ENCODE measurements at regions not wholly inside any gene's neighbourhood (a gene's known extent, or its start where the extent isn't known, plus 50 kb on each side); places are given as distances from the start of the nearest gene placed in this dataset.

DNA sequence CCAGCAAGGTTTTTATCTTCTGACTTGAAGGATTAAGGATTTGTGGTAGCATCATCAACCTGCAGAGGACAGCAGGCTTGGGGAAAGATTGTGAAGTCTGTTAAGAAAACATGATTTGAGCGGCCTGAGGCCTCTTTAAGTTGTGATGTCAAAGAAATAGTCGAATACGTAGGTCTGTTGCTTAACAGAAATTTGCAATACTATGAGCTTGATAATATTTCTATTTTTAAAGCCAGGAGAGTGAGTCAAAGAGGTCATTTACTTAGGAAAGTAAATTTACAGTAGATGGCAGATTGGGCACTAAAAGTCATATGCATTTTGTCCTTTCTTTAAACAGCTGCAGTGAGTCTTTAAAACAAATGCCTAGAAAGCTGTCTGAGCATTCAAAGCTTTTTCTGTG, 336.3 kb downstream of the DIPK2A start:
- DNase-seq, result no peak

DNA sequence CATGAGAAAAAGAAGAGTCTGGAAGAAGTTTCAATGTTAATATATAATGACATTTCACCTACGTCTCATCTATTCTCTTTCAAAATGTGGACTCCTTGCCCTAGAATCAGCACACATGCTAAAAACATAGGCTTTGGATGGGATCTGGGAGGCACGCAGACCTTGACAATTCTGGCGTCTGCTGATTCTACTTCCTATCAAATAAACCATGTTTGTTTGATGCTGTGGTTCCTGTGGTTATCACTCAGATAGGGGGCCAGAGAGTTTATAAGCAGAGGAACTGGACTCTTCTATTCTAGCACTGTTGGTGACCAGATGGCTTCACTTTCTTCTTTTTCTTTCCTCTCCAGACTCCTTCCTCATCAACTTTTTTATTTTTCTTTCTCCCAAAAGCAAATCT, 336.8 kb downstream of the DIPK2A start:
- DNase-seq, result no peak

DNA sequence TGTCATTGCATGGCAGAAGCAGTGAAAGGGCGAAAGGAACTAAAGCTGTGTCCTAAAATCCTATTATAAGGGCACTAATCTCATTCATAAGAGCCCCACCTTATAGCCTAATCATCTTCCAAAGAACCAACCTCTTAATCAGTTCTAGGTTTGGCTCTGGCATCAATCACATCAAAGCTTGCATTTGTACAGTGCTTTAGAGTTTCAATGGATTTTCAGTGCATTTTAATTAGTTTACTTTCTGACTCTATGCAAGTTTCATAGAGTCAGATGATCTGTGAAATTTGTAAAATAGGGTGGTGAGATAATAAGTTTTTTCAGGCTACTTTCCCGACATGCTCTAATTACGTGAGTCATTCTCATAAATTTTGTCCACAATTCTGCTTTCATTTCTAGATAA, 341.1 kb downstream of the DIPK2A start:
- DNase-seq, result no peak

DNA sequence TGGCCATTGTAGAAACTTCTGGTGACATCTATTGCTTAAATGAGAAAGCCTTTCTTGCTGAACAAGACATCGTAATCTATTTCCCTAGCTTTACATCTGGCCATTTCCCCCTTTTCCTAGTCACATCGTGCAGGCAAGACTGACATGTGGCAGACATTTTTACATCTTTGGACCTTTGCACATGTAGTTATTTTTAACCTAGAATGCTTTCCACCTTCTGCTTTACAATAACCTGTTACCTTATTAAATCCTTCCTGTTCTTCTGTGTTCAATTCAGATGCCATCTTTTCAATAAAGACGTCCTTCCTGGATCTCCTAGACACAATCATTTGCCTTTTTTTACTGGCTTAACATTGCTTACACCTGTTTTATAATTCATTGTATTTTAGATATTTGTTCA, 343.3 kb downstream of the DIPK2A start:
- no peak for DNase-seq

DNA sequence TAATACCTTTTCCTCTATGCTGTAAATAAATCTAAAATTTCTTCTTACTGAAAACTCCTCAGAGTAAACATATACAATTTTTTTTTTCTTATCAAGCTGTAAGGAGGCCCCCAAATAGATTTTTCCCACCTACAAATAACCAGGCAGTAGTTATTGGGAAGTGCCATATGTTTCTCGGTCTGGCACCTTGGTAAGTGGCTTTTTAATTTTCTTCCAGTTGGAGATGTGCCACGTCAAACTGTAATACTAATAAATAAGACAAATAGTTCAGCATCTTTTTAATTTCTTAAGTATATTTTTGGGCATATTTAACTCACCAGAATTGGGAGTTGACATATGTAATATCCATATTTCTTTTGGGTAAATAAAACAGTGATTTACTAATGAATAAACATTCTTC, 346.3 kb downstream of the DIPK2A start:
- DNase-seq, result no peak

DNA sequence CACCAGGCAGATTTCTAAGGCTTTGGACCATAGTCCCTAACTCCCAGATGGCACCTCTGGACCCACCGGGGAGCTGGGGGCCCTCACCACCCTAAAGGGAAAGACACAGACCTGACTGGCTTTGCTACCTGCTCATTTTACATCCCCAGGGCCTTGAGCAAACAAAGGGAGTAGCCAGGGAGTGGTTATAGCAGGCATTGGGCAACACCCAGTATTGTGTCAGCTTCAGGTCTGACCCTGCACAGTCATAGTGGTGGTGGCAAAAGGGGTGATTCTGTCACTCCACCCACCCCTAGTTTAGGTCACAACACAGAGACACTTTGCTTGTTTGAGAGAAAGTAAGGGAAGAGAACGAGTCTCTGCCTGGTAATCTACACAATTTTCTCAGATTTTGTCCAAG, 352.5 kb downstream of the DIPK2A start:
- DNase-seq, result no peak

DNA sequence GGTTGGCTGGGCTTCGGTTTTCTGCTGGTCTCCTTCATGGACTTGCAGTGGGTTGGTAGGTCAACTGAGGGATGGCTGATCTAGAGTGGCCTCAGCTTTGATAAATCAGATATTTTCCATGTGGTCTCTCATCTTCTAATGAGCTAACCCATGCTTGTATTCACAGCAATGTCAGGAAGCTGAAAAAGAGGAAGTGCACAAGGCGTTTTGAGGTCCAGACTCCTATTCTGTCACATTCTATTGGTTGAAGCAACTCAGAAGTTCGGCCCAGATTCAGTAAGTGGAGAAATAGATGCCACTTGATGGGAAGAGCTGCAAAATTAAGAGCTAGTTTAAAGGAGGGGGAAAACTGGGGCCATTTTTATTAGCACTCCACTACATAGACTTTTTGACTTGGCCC, 361.2 kb downstream of the DIPK2A start:
- DNase-seq, result no peak

DNA sequence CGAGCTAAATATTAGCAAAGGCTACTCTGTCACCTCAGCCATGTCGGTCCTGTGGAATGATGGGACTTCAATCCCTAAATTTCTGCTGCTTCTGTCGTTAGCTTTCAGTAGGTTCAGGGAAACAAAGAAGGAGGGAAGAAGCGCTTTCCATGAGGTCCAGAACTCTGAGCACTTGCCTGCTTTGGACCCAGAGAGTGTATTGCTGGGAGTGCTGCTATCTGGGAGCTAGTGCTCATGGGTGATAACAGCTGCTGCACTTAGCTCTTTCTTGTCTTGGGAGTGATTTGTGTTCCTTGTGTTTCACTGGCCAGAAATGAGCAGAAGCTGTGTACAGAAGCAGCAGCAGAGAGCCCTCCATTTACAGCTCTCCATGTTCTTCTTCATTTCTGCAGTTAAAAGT, 369.8 kb downstream of the DIPK2A start:
- DNase-seq, result no peak

DNA sequence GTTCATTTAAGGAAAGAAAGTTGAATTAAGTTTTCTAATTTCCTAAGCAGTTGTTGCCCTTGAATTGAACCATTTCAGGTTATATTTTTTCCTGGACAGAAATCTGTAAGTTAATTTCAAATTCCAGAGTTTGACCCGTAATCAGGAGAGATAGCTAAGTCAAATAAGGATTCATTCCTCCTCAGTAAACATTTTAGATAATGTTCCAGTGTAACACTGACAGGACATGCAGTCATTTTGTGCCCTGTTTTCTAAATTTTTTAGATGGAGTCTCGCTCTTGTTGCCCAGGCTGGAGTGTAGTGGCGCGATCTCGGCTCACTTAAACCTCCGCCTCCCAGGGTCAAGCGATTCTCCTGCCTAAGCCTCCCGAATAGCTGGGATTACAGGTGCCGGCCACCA, 371.7 kb downstream of the DIPK2A start:
- DNase-seq, result no peak

DNA sequence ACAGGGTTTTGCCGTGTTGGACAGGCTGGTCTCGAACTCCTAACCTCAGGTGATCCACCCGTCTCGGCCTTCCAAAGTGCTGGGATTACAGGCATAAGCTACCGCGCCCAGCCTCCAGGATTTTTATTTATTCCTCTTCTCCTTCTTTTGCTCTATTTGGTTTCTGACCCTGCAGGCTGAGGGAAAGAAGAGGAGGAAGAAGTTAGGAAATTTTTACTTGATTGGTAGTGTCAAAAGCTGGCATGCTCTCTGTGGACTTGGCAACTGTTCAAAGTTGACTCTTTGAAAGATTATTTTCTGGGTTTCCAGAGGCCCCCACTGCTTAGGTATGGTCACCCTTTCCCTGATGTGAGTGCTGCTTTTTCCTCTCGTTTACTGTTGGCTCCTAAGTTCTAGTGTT, 372.2 kb downstream of the DIPK2A start:
- no peak for DNase-seq

DNA sequence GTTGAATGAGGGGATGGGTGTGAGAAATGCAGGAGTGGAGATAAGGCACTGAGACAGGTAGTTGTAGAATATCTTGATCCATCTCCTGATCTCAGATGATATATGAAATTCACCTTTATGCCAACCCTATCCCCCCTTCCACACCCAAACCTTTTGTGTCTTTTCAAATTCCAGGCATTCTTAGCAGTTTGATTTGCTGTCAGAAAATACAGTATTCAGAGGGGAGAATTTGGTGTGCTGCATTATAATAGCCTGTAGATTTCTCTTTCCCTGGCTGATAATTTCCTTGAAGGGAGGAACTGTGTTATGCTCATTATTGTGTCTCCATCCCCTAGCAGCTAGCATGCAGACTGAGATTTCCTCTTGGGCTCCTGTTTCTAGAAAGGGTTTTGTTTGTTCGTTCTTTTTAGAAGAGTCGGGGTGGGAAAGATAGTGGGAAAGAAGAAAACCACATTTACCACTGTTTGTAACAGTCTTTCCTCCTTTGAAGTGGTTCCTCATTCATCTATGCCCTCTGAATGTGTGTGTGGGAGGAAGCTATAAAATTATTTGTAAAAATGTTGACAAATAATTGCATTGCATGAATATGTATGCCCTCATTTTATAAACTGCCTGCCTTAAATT, 373.4 kb downstream of the DIPK2A start:
- no peak for DNase-seq

DNA sequence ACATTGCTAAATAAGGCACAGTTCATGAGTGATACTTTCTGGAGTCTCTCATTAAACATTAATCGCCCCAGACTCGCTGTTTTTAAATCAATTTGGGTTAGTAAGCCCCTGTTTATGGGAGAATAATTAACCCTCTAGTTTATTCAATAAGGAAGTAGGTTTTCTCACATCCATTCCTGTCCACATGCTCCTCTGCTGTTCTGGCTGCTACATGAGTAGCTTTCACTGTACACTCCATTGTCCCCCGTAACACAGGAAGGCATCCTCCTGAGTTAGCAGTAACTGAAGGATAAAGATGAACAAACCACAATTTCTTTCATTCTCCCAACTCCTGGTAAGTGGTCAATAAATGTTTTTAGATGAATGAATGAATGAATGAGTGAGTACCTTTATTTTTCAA, 378.5 kb downstream of the DIPK2A start:
- no peak for DNase-seq

DNA sequence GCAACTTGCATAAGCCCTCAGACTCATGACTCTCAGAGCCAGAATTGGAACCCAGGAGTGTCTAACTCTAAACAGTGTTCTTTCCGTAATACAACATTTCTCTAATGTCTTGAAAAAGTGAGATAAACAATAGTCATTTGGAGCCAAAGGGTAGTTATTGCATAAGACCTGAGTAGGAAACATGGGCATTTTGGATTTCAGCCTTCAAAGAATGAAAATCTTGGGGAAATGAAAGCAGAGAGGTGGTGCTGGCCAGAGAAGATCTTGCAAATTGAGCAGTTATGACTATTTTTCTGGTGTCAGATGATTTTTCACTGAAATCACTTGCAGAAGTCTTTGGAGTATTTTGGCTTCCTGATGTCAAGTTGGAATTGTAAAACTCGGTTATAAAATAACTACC, 379.4 kb downstream of the DIPK2A start:
- no peak for DNase-seq

DNA sequence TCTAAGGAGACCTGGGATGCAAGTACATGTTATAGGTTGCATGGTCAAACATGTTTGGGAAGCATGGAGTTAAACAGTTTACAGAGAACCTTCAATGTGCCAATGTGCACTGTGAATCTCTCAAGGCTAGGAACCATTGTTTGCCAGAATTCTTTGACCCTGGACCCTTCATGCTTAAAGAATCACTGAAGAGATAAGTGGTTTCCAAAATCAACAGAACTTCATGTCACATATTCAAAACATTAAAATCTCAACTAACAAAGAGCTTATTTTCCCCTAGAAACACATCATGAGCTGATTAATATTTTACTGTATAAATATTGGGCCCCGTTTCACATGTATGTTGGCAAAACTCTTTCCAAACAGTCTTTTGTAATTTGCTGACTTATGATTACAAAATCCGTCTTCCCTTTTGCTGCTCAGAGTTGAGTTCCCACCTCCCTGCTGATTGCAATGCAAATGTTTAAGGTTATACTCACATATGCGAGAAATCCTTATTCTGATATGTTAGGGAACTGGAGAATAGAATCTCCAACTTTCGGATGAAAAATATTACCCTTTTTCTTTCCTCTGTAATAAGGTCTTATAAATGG, 380.2 kb downstream of the DIPK2A start:
- no peak for DNase-seq

DNA sequence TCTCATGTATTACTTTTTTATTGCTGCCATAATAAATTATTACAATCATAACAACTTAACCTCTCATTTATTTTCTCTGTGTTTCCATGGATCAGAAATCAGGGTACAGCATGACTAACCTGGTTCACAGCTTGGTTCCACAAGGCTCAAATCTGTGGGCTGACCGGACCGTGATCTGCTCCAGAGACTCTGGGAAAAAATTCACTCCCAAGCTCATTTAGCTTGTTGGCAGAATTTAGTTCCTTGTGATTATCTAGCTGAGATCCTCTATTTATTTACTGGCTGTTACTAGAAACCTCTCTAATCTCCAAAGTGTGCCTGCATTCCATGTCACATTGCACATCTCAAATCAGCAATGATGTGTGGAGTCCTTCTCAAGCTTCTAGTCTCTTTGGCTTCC, 386.6 kb downstream of the DIPK2A start:
- no peak for DNase-seq

DNA sequence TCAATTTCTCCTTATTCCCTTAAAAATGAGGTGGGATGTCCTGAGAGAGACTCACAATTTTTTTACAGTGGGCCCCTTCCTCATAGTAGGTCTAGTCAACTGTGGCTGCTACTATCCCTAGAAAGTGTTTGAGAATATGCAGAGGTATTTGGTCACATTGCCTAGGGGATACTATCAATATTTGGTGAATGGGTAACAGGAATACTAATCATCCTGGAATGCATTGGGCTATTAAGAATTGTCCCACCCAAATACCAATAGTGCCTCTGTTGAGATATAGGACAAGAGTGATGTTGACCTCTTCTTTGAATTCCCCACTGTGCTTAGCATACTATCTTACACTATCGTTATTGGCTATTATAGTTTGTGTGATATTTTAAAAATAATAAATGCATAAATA, 389.4 kb downstream of the DIPK2A start:
- DNase-seq, result no peak

DNA sequence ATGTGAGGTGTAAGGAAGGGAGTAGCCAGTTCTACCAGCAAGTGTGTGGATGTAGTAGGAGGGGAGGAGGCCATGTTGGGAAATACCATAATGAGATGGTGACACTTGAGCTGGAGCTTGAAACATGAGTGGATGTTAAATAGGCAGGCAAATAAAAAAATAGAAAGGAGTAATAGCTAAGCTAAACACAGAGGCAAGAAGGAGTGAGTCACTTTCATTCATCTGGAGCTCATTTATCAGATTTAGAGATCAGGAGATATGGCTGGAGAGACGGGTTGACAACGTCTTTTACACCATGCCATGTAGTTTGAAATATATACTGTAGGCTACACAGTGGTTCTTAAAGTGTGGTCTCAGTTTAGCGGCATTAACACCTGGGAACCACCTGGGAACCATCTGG, 390.5 kb downstream of the DIPK2A start:
- no peak for DNase-seq

DNA sequence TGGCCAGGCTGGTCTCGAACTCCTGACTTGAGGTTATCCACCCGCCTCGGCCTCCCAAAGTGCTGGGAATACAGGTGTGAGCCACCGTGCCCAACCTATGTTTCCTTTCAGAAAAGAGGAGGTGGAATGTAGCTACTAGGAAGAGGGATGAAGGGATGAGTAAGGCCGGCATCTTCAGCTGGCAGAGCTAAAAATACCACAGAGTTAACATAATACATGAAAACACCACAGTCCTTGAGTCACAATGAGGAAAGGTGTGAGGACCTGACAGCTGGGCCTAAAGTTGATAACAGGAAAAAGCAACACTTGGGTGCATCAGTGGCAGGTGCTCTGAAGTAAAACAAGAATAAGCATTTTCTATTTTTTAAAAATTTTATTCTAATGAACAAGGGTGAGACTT, 392.2 kb downstream of the DIPK2A start:
- no peak for DNase-seq

DNA sequence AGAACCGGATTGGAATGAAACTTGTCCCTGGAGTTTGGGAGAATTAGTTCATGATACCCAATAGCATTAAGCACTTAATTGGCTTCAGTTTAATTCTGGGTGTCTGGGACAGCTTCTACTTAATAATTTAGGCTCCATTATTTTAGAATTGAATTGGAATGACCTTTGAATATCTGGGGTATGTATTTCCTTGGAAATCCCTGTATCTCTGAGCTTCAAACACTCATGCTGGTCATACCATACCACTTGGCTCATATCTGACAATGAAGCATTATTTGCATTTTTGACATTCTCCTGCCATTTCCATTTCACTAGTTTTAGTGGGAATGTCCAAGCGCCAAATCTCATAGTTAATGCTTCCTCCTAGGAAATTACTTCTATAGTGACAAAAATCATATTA, 393.1 kb downstream of the DIPK2A start:
- DNase-seq, result no peak

DNA sequence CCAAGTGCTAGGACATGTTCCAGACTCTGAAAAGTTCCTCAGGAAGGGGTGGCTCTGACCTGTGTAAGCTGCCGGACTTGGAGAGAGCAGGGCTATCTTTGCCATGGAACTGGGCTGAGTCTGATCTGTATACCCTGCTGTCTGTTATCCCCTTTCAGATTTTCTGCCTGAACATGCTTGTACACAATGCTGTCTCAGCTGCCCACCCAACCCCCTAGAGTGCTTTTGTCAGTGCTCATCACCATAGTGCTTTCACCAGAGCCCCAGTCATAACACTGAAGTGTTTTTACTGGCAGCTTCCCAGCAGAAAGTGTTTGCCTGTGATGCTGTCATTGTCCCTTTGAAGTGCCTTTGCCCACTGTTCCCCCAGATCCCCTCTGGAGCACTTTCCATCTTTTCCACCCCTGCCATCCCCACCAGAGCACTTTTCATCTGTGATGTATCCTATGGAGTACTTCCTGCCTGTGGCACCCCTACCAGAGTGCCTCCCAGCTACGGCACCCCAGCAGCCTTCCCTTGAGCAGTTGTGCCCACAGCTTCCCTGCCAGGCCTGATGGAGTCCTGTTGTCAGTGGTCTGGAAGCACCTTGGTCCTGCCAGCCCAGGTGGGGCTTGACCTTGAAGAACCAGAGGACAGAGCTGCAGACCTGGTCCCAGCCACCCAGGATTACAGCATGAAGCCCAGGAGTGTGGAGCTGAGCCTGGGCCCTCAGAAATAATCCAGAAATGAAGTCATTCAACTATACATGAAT, 397.7 kb downstream of the DIPK2A start:
- no peak for DNase-seq

DNA sequence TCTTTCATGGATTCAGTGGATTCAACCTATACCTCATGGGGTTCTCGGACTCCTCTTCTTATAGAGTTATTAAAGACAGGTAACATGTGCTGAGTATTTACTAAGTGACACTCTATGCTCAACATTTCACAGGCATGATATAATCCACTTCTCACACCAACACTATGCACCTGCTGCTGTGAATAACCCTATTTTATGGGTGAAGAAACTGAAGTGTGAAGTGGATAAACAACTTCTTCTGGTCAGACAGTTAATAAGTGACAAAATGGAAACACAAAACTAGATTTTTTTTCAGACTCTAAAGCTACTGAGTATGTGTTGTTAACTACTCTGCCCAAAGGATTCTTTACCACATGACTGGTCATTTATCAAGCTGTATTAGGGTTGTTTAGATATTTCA, 403.5 kb downstream of the DIPK2A start:
- no peak for DNase-seq

DNA sequence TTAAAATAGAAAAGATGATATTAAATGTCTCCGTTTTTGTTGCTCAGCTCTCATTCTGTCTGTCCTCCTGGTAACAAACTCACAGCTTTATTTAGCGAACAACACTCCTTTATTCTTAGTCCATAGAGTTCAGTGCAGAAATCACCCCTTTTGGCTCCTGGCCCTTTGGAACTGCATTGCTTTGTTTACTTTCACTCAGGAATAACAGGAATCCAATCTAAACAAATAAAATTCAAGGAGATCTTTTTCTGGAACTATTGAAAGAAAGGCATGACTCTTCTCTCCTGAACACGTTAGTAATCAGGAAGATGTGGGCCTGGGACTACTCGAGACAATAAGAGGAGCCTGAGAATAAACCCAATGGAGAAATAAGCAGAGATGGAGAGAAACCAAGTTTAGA, 409.2 kb downstream of the DIPK2A start:
- DNase-seq, result no peak

DNA sequence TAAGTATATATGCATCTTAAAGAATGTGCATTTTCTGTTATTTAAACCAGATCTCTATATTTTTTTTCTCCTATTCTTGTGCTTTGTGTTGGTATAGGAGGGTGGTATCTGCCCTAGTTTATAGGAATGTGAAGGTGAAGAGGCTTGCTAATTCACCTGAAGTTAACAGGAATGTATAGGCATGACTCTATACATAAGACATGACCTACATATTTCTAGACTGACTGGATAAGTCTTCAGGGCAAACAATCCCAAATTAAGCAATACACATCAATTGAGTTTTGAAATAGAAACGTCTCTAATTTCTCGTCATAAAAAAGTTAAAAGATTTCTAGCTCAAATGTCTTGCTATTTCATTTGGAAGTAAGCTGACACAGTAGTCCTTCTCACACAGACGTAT, 410.0 kb downstream of the DIPK2A start:
- DNase-seq, result no peak

DNA sequence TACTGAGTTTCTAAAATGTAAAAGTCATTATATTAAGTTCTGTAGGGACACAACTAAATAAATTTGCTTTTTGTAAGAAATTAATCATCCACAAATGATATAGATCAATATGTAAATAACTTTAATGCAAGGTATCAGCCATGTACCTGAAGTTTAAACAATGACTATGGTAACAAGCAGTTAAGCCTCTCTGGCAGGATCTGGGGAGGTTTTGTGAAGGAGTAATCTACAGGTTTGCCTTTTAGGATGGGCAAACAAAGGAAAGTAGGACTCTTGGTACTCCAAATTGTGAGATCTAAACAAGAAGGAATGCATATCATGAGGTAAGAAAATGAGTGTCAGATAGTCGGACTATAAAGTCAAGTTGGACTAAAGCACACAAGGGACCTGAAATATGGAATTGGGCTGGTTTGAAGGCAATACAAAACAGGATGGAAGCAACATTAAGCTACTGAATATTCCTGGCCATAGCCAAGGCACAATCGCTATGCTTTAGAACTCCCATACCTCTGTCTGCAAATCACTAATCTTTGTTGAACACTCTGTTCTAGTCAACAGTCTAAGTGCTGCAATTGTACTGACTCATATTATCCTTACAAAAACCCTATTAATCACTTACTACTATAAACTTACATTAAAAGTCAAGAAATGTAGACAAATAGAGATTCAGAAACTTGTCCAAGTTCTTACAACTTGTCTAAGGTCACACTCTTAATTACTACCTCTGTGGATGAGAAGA, 412.8 kb downstream of the DIPK2A start:
- DNase-seq, result no peak

All from CD4-positive, alpha-beta T cell treated with Interleukin-21 for 1 hour (primary cell).